T-helper 1 cell (primary cell): ENCODE measurements at regions not wholly inside any gene's neighbourhood (a gene's known extent, or its start where the extent isn't known, plus 50 kb on each side); places are given as distances from the start of the nearest gene placed in this dataset.
"Not testable (repeated sequence)": the region's sequence is repeated elsewhere in the genome, so short reads cannot be mapped to it uniquely, and the experiment has no call there.

Experiments
- DNase-seq, 5 donors: peaks; one replicate each; pipeline ENCODE4 v3.0.0-alpha.2; 2012 to 2020

- no peak for DNase-seq
Measured at GRCh38 chrX:125681507-125681906, 361.8 kb downstream of the TEX13C start.

- not testable (repeated sequence) for DNase-seq
Measured at GRCh38 chrX:125690522-125690921, 370.9 kb downstream of the TEX13C start.

- no peak for DNase-seq
Measured at GRCh38 chrX:125694171-125694570, 374.5 kb downstream of the TEX13C start.

- no peak for DNase-seq
Measured at GRCh38 chrX:125709074-125709473, 389.4 kb downstream of the TEX13C start.

GRCh38 chrX:125709532-125709931 lies 389.9 kb downstream of the TEX13C start:
- DNase-seq = no peak

GRCh38 chrX:125710403-125711062 lies 390.9 kb downstream of the TEX13C start:
- no peak for DNase-seq

GRCh38 chrX:125711103-125711502 lies 391.4 kb downstream of the TEX13C start:
- no peak for DNase-seq

GRCh38 chrX:125713633-125714032 lies 394.0 kb downstream of the TEX13C start:
- DNase-seq = no peak

GRCh38 chrX:125727117-125727516 lies 407.4 kb downstream of the TEX13C start:
- no peak for DNase-seq

- DNase-seq = no peak
Measured at GRCh38 chrX:125736008-125736729, 416.5 kb downstream of the TEX13C start.

- DNase-seq = no peak
Measured at GRCh38 chrX:125742811-125743210, 423.1 kb downstream of the TEX13C start.

- no peak for DNase-seq
Measured at GRCh38 chrX:125744914-125745313, 421.2 kb downstream of the DCAF12L2 start.

- no peak for DNase-seq
Measured at GRCh38 chrX:125757794-125758564, 408.1 kb downstream of the DCAF12L2 start.

- DNase-seq = no peak
Measured at GRCh38 chrX:125758819-125759218, 407.3 kb downstream of the DCAF12L2 start.

GRCh38 chrX:125762954-125763353 lies 403.1 kb downstream of the DCAF12L2 start:
- no peak for DNase-seq

- no peak for DNase-seq
Measured at GRCh38 chrX:125765347-125765746, 400.7 kb downstream of the DCAF12L2 start.

GRCh38 chrX:125769628-125770027 lies 396.5 kb downstream of the DCAF12L2 start:
- DNase-seq = no peak

GRCh38 chrX:125778261-125778660 lies 387.8 kb downstream of the DCAF12L2 start:
- DNase-seq = no peak

GRCh38 chrX:125782184-125782583 lies 383.9 kb downstream of the DCAF12L2 start:
- DNase-seq = no peak

- no peak for DNase-seq
Measured at GRCh38 chrX:125786316-125786715, 379.8 kb downstream of the DCAF12L2 start.

GRCh38 chrX:125791787-125792186 lies 374.3 kb downstream of the DCAF12L2 start:
- no peak for DNase-seq

- no peak for DNase-seq
Measured at GRCh38 chrX:125810856-125811255, 355.2 kb downstream of the DCAF12L2 start.

GRCh38 chrX:125826080-125826479 lies 340.0 kb downstream of the DCAF12L2 start:
- DNase-seq = no peak
